ENCODE measurements at regions not wholly inside any gene's neighbourhood (a gene's known extent, or its start where the extent isn't known, plus 50 kb on each side); places are given as distances from the start of the nearest gene placed in this dataset.

- 62% methylated on average over 9 of the region's 9 CpGs for WGBS
- Histone ChIP-seq H3K27ac (no peak overlapping the region), H3K4me3 (no peak overlapping the region), H3K27me3 (replicated peaks; ENCODE audit: insufficient read depth) (no peaks in the 10 kb centered on the region), H3K9me3 (no peaks in the 10 kb centered on the region), H3K4me1 (replicated peaks) (no peaks in the 10 kb centered on the region), H3K36me3 (no peaks in the 10 kb centered on the region)
- no peak for DNase-seq (ENCODE audit: low spot score)
- intact Hi-C loops (cut with DNase I): no loop called here
- TF ChIP-seq, protein P1, sequence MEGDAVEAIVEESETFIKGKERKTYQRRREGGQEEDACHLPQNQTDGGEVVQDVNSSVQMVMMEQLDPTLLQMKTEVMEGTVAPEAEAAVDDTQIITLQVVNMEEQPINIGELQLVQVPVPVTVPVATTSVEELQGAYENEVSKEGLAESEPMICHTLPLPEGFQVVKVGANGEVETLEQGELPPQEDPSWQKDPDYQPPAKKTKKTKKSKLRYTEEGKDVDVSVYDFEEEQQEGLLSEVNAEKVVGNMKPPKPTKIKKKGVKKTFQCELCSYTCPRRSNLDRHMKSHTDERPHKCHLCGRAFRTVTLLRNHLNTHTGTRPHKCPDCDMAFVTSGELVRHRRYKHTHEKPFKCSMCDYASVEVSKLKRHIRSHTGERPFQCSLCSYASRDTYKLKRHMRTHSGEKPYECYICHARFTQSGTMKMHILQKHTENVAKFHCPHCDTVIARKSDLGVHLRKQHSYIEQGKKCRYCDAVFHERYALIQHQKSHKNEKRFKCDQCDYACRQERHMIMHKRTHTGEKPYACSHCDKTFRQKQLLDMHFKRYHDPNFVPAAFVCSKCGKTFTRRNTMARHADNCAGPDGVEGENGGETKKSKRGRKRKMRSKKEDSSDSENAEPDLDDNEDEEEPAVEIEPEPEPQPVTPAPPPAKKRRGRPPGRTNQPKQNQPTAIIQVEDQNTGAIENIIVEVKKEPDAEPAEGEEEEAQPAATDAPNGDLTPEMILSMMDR (IDR thresholded peaks at IDR 0.05): no peak
- TF ChIP-seq POLR2A (IDR thresholded peaks at IDR 0.05) (no peak), POLR2AphosphoS5 (IDR thresholded peaks at IDR 0.05) (no peak)
Observed at GRCh38 chr2:217193431-217194340, 333.8 kb upstream of the TNP1 start.

DNA sequence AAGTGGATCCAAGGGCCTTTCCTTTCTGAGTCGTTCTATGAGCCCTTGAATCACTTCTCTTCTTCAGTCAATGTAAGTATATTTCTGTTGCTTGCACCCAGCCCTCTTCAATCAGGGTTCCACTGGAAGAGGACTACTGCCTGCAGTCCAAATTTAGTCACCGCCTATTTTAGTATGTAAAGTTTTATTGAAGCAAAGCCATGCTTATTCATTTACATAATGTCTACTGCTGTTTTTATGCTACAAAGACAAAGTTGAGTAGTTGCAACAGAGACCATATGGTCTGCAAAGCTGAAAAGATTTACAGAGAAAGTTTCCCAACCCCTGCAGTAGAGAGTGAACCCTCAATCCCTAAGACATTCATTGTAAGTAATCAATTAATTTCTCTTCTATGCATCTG is 332.5 kb upstream of the TNP1 start:
- Histone ChIP-seq H3K27ac (no peak overlapping the region), H3K27me3 (replicated peaks; ENCODE audit: insufficient read depth) (no peaks in the 10 kb centered on the region), H3K4me1 (replicated peaks) (no peaks in the 10 kb centered on the region), H3K36me3 (no peaks in the 10 kb centered on the region), H3K9me3 (no peaks in the 10 kb centered on the region), H3K4me3 (no peak overlapping the region)
- 92% methylated on average over 2 of the region's 2 CpGs for WGBS
- intact Hi-C loops (cut with DNase I): no loop called here
- no peak for DNase-seq (ENCODE audit: low spot score)
- no peak for TF ChIP-seq POLR2AphosphoS5 (IDR thresholded peaks at IDR 0.05)
- TF ChIP-seq, protein P1 (IDR thresholded peaks at IDR 0.05): no peak
- no peak for TF ChIP-seq POLR2A (IDR thresholded peaks at IDR 0.05)

DNA sequence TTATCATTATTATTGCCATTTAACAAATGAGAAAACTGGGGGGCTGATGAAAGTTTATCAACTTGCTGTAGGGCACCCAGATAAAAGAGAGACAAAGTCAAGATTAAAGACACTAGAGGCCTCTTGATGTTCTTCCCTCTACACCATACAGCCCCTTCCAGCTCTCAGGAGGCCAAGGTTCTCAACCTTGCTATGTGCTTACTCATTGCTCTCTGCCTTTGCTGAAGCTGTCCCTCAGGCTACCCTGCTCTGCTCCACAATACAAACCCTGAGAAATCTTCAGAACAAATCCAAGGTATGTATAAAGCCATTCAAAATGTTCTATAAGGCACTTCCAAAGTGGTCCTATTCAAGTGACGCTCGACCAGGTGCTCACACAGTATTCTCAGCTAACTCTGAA is 329.9 kb upstream of the TNP1 start:
- H3K4me1 ChIP-seq (replicated peaks): no peaks in the 10 kb centered on the region
- TF ChIP-seq, protein P1 (IDR thresholded peaks at IDR 0.05): no peak
- no peaks in the 10 kb centered on the region for H3K36me3 ChIP-seq
- 100% methylated on average over 2 of the region's 2 CpGs for WGBS
- no peak for DNase-seq (ENCODE audit: low spot score)
- intact Hi-C loops (cut with DNase I): loop anchor here (5.0 kb wide), 1 partner anchor 58 kb away; no protein-coding TSS in a partner anchor
- no peak overlapping the region for H3K27ac ChIP-seq
- no peaks in the 10 kb centered on the region for H3K27me3 ChIP-seq (replicated peaks; ENCODE audit: insufficient read depth)
- no peak overlapping the region for H3K4me3 ChIP-seq
- no peaks in the 10 kb centered on the region for H3K9me3 ChIP-seq

GRCh38 chr2:217189131-217189530 is 329.3 kb upstream of the TNP1 start:
- H3K27ac ChIP-seq: no peak overlapping the region
- intact Hi-C loops (cut with DNase I): loop anchor here (5.0 kb wide), 1 partner anchor 58 kb away; no protein-coding TSS in a partner anchor
- TF ChIP-seq POLR2A (IDR thresholded peaks at IDR 0.05) (no peak), POLR2AphosphoS5 (IDR thresholded peaks at IDR 0.05) (no peak)
- TF ChIP-seq, protein P1 (IDR thresholded peaks at IDR 0.05): no peak
- H3K4me1 ChIP-seq (replicated peaks): no peaks in the 10 kb centered on the region
- WGBS: 92% methylated on average over 6 of the region's 6 CpGs
- H3K36me3 ChIP-seq: no peaks in the 10 kb centered on the region
- no peaks in the 10 kb centered on the region for H3K9me3 ChIP-seq
- no peak overlapping the region for H3K4me3 ChIP-seq
- DNase-seq (ENCODE audit: low spot score): no peak
- H3K27me3 ChIP-seq (replicated peaks; ENCODE audit: insufficient read depth): no peaks in the 10 kb centered on the region

DNA sequence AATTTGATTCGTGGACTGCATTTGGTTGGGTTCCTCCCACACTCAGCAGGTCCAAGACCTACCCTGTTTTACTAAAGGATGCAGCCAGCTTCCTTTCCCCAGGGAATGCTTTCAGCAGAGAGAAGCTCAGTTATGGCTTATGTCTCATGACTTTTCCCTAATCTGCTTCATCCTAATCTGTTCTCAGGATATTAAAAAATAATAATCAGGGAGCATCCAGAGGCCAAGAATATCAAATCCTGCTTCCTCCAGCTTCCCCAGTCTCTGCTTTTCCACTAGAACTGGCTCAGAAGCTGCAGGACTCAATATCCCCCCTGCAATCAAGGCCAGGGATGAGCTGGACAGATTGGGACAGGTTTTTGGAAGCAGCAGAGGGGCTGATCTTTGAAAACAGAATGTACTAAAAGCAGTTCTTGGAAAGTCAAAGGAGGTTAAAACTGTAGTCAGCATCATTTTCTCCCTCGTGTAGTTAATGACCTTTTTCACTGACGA is 326.9 kb upstream of the TNP1 start:
- no peak for TF ChIP-seq POLR2AphosphoS5 (IDR thresholded peaks at IDR 0.05)
- TF ChIP-seq, protein P1 (IDR thresholded peaks at IDR 0.05): no peak
- no peak for TF ChIP-seq POLR2A (IDR thresholded peaks at IDR 0.05)
- intact Hi-C loops (cut with DNase I): loop anchor here (5.0 kb wide), 1 partner anchor 61 kb away; no protein-coding TSS in a partner anchor
- Histone ChIP-seq H3K27ac (no peak overlapping the region), H3K27me3 (replicated peaks; ENCODE audit: insufficient read depth) (no peaks in the 10 kb centered on the region), H3K9me3 (no peaks in the 10 kb centered on the region), H3K4me1 (replicated peaks) (no peaks in the 10 kb centered on the region), H3K4me3 (no peak overlapping the region), H3K36me3 (no peaks in the 10 kb centered on the region)
- no peak for DNase-seq (ENCODE audit: low spot score)
- 62% methylated on average over 3 of the region's 3 CpGs for WGBS

Measured in prostate gland (tissue), 2 donors.